ENCODE measurements at regions not wholly inside any gene's neighbourhood (a gene's known extent, or its start where the extent isn't known, plus 50 kb on each side); places are given as distances from the start of the nearest gene placed in this dataset.

DNA sequence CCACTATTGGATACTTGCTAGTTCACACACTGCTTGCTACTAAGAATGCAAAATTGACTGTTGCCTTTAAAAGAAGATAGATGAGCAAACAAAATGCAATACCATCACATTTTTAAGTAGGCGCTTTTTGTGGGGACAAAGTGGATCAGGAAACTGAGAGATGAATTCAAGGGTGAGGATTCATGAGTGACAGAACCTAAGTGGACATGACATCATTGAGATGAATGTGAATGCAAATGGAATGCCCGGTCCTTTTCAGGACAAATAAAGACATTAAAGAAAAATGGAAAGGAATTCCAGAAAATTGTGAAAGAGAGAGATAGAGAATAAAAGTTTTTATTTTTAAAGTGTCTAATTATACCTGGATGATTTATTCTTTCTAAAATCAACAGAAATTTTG lies 106.3 kb upstream of the AKR1E2 start:
- H3K36me3 ChIP-seq (ENCODE audit: low read depth, low read length): no peaks in the 10 kb centered on the region
- H3K9me3 ChIP-seq (ENCODE audit: low read length): no peaks in the 10 kb centered on the region
- no peak overlapping the region for H3K27ac ChIP-seq (ENCODE audit: low read length)
- no peak for ATAC-seq
- H4K20me1 ChIP-seq (ENCODE audit: low read length): no peaks in the 10 kb centered on the region
- no peak overlapping the region for H2AFZ ChIP-seq (ENCODE audit: low read length)
- no peaks in the 10 kb centered on the region for H3K9me2 ChIP-seq (replicated peaks; ENCODE audit: low read length)
- no peak for TF ChIP-seq EZH2 (IDR thresholded peaks at IDR 0.05; ENCODE audit: low read length, unreplicated experiment)
- TF ChIP-seq EZH2phosphoT487 (IDR thresholded peaks at IDR 0.05; ENCODE audit: borderline replicate concordance, low read length): no peak
- TF ChIP-seq, protein P1, sequence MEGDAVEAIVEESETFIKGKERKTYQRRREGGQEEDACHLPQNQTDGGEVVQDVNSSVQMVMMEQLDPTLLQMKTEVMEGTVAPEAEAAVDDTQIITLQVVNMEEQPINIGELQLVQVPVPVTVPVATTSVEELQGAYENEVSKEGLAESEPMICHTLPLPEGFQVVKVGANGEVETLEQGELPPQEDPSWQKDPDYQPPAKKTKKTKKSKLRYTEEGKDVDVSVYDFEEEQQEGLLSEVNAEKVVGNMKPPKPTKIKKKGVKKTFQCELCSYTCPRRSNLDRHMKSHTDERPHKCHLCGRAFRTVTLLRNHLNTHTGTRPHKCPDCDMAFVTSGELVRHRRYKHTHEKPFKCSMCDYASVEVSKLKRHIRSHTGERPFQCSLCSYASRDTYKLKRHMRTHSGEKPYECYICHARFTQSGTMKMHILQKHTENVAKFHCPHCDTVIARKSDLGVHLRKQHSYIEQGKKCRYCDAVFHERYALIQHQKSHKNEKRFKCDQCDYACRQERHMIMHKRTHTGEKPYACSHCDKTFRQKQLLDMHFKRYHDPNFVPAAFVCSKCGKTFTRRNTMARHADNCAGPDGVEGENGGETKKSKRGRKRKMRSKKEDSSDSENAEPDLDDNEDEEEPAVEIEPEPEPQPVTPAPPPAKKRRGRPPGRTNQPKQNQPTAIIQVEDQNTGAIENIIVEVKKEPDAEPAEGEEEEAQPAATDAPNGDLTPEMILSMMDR (conservative IDR thresholded peaks at IDR 0.05; ENCODE audit: low read depth, low read length): no peak
- no peak overlapping the region for H3K4me2 ChIP-seq (ENCODE audit: low read length)
- H3F3A ChIP-seq (ENCODE audit: low read length, unreplicated experiment): no peaks in the 10 kb centered on the region
- intact Hi-C loops (cut with micrococcal nuclease): no loop called here
- POLR2A ChIA-PET (ENCODE audit: unreplicated experiment): no interaction called here
- peaks cover 26% of the 10 kb centered on the region for H3K4me1 ChIP-seq (ENCODE audit: insufficient read depth, low read length)
- no peaks in the 10 kb centered on the region for H3K27me3 ChIP-seq (ENCODE audit: low read length)
- DNase-seq: no peak
- CTCF ChIA-PET: no interaction called here
- no TSS peak for BruUV-seq (replicated peaks)
- H3K9ac ChIP-seq (ENCODE audit: low read length): no peak overlapping the region
- no peak overlapping the region for H3K4me3 ChIP-seq (ENCODE audit: low read length)
- no peaks in the 10 kb centered on the region for H3K79me2 ChIP-seq (ENCODE audit: low read length)

DNA sequence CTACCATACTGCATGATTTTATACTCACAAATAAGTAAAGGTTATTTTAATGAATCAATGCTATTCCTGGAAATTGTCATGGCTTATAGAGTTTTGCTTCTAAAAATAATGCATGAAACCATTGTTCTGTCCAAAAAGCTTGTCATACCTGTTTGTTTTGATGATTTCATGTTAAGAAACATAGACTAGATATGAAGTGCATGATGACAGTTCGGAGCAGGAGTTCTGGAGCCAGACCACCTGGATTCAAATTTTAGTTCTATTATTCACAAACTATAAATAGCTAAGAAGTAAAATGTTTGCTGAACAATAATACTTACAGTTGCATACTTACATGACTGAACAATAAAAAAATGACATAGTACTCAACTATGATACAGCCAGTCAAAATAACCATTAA lies 107.0 kb upstream of the AKR1E2 start:
- Histone ChIP-seq H3K79me2 (ENCODE audit: low read length) (no peaks in the 10 kb centered on the region), H3K4me2 (ENCODE audit: low read length) (no peak overlapping the region), H3K9me3 (ENCODE audit: low read length) (no peaks in the 10 kb centered on the region), H2AFZ (ENCODE audit: low read length) (no peak overlapping the region), H3F3A (ENCODE audit: low read length, unreplicated experiment) (no peaks in the 10 kb centered on the region), H3K9me2 (replicated peaks; ENCODE audit: low read length) (no peaks in the 10 kb centered on the region), H3K4me3 (ENCODE audit: low read length) (no peak overlapping the region), H3K9ac (ENCODE audit: low read length) (no peak overlapping the region), H3K36me3 (ENCODE audit: low read depth, low read length) (no peaks in the 10 kb centered on the region), H3K27ac (ENCODE audit: low read length) (no peak overlapping the region), H3K4me1 (ENCODE audit: insufficient read depth, low read length) (peaks cover 21% of the 10 kb centered on the region), H3K27me3 (ENCODE audit: low read length) (no peaks in the 10 kb centered on the region), H4K20me1 (ENCODE audit: low read length) (no peaks in the 10 kb centered on the region)
- ATAC-seq (no peak), DNase-seq (no peak)
- CTCF ChIA-PET: no interaction called here
- TF ChIP-seq EZH2 (IDR thresholded peaks at IDR 0.05; ENCODE audit: low read length, unreplicated experiment) (no peak), EZH2phosphoT487 (IDR thresholded peaks at IDR 0.05; ENCODE audit: borderline replicate concordance, low read length) (no peak)
- TF ChIP-seq, protein P1 (conservative IDR thresholded peaks at IDR 0.05; ENCODE audit: low read depth, low read length): no peak
- POLR2A ChIA-PET (ENCODE audit: unreplicated experiment): no interaction called here
- no TSS peak for BruUV-seq (replicated peaks)
- intact Hi-C loops (cut with micrococcal nuclease): no loop called here

DNA sequence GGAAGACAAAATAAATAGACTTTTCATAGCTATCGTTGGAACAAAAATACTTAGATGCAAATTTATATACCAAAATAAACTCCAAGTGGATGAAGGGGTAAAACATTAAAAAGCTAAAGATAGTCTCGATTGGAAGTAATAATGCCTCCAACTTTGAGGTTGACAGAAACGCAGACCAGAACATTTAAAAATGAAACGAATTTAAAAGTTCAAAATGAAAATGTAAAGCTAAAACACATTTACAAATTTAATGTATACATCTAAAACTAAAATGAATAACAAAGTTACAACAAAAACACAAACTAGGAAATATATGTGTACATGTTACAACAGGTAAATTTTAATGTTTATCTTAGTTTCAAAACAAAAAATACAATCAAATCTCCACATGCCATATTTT lies 107.5 kb upstream of the AKR1E2 start:
- H4K20me1 ChIP-seq (ENCODE audit: low read length): no peaks in the 10 kb centered on the region
- no peak for DNase-seq
- intact Hi-C loops (cut with micrococcal nuclease): no loop called here
- no peaks in the 10 kb centered on the region for H3F3A ChIP-seq (ENCODE audit: low read length, unreplicated experiment)
- H3K9me2 ChIP-seq (replicated peaks; ENCODE audit: low read length): no peaks in the 10 kb centered on the region
- no peaks in the 10 kb centered on the region for H3K27me3 ChIP-seq (ENCODE audit: low read length)
- peaks cover 16% of the 10 kb centered on the region for H3K4me1 ChIP-seq (ENCODE audit: insufficient read depth, low read length)
- H2AFZ ChIP-seq (ENCODE audit: low read length): no peak overlapping the region
- no peak for TF ChIP-seq EZH2 (IDR thresholded peaks at IDR 0.05; ENCODE audit: low read length, unreplicated experiment)
- TF ChIP-seq EZH2phosphoT487 (IDR thresholded peaks at IDR 0.05; ENCODE audit: borderline replicate concordance, low read length): no peak
- TF ChIP-seq, protein P1 (conservative IDR thresholded peaks at IDR 0.05; ENCODE audit: low read depth, low read length): no peak
- H3K27ac ChIP-seq (ENCODE audit: low read length): no peak overlapping the region
- H3K79me2 ChIP-seq (ENCODE audit: low read length): no peaks in the 10 kb centered on the region
- POLR2A ChIA-PET (ENCODE audit: unreplicated experiment): no interaction called here
- H3K4me2 ChIP-seq (ENCODE audit: low read length): no peak overlapping the region
- CTCF ChIA-PET: no interaction called here
- no peaks in the 10 kb centered on the region for H3K36me3 ChIP-seq (ENCODE audit: low read depth, low read length)
- no peak for ATAC-seq
- H3K9me3 ChIP-seq (ENCODE audit: low read length): no peaks in the 10 kb centered on the region
- no peak overlapping the region for H3K9ac ChIP-seq (ENCODE audit: low read length)
- BruUV-seq (replicated peaks): no TSS peak
- H3K4me3 ChIP-seq (ENCODE audit: low read length): no peak overlapping the region

Measured in PC-3 (cell line).